Epithelial cell of esophagus (primary cell): ENCODE measurements at regions not wholly inside any gene's neighbourhood (a gene's known extent, or its start where the extent isn't known, plus 50 kb on each side); places are given as distances from the start of the nearest gene placed in this dataset.

Experiments
- DNase-seq: peaks from one replicate; pipeline ENCODE4 v3.0.0; 2010; ENCODE audit warnings: low read depth
- H3K4me3 ChIP-seq: 2 replicates; pipeline ENCODE4 v1.5.1; 2011; ENCODE audit warnings: mild to moderate bottlenecking, low read length, control low read depth
- CTCF ChIP-seq: IDR thresholded peaks from 2 replicates; pipeline ENCODE4 v1.5.1; 2011; ENCODE audit warnings: low read depth, mild to moderate bottlenecking, low read length, control low read depth, inconsistent platforms; ENCODE audit not compliant: insufficient read depth; ENCODE audit errors: missing control alignments

GRCh38 chr2:14530506-14530905, 102.0 kb upstream of the LRATD1 start:
- no peak overlapping the region for H3K4me3 ChIP-seq
- no peak for TF ChIP-seq CTCF
- peak; percentile 48 for DNase-seq

- TF ChIP-seq CTCF: no peak
- no peak overlapping the region for H3K4me3 ChIP-seq
- no peak for DNase-seq
Observed at GRCh38 chr2:14533131-14533757, 99.3 kb upstream of the LRATD1 start.

- TF ChIP-seq CTCF: no peak
- no peak overlapping the region for H3K4me3 ChIP-seq
- peak; percentile 95 for DNase-seq
Observed at GRCh38 chr2:14535156-14535555, 97.4 kb upstream of the LRATD1 start.

GRCh38 chr2:14536976-14537375, 95.5 kb upstream of the LRATD1 start:
- peak; percentile 62 for DNase-seq
- no peak overlapping the region for H3K4me3 ChIP-seq
- TF ChIP-seq CTCF: no peak

- no peak for TF ChIP-seq CTCF
Observed at GRCh38 chr2:14540015-14540414, 92.5 kb upstream of the LRATD1 start.

GRCh38 chr2:14543284-14543683, 89.2 kb upstream of the LRATD1 start:
- TF ChIP-seq CTCF: no peak
- DNase-seq: no peak
- no peak overlapping the region for H3K4me3 ChIP-seq

More at GRCh38 chr2:14540015-14540414, 92.5 kb upstream of the LRATD1 start:
- H3K4me3 ChIP-seq: no peak overlapping the region
- no peak for DNase-seq

DNA sequence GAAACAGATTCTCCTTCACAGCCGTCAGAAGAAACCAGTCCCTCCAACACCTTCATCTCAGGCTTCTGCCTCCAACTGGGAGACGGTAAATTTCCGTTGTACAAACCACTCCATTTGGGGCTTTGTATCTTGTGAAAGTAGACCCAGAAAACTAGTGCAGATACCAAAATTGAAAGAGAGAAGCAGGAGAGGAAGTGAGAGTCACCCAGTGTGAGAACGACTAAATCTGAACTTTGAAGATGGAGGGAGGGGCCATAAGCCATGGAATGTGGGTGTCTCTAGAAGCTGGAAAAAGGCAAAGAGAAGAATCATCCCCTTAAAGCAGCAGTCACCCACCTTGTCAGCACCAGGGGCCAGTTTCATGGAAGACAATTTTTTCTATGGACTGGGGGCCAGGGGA, 88.3 kb upstream of the LRATD1 start:
- no peak overlapping the region for H3K4me3 ChIP-seq
- TF ChIP-seq CTCF: no peak
- no peak for DNase-seq
